ENCODE measurements at regions not wholly inside any gene's neighbourhood (a gene's known extent, or its start where the extent isn't known, plus 50 kb on each side); places are given as distances from the start of the nearest gene placed in this dataset.

DNA sequence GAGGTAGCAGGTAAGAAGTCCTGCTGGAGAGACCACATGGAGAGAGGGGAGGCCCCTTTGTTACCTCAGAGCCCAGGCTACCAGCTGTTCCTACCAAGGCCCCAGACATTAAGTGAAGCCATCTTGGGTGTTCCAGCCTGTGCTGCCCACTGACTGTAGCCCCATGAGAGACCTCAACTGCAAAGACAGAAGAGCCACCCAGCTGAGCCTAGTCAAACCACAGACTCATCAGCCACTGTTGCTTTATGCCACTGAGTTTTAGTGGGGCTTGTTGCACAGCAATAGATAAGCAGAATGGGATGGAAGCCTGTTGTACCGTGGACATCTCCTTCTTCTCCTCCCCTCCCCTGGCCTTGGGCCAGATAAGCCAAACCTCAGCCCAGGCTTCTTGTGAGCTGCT is 83.9 kb downstream of the ADRA2C start:
- intact Hi-C loops (cut with DNase I): no loop called here
- DNase-seq: no peak

DNA sequence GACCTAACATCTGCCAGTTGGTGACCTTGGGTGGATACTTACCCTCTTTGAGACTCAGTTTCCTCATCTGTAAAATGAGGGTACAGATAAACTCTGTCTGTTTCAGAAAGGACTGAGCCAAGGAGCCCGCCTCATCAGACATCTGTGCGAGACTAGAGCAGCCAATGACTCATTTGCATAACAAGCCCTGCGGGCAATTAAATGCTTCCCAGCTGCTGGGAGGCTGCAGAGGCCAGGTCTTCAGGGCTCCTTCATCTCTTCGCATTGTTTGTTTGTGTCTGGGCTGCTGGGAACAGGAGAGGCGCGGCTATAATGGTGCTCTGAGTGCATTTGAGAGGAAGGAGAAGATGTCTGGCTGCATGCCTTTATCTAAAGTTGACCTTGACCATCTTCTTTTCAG is 85.0 kb downstream of the ADRA2C start:
- DNase-seq: peak in 2 of 10 donors; percentile 2 to 12
- intact Hi-C loops (cut with DNase I): no loop called here

DNA sequence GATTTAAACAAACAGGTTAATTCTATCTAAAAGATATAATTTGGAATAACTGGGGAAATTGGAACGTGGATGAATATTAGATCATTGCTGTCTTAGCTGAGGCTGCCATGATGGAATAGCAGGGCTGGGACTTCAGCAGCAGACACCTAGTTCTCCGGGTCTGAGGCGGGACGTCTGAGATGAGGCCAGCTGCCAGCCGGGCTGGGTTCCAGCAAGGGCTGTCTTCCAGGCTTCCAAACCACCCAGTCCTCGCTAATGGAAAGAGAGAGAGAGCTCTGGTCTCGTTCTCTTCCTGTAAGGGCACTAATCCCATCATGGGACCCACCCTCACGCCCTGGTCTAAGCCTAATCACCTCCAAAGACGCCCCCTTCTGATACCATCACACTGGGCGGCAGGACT is 85.7 kb downstream of the ADRA2C start:
- peak in 2 of 10 donors; percentile 5 to 51 for DNase-seq
- intact Hi-C loops (cut with DNase I): no loop called here

DNA sequence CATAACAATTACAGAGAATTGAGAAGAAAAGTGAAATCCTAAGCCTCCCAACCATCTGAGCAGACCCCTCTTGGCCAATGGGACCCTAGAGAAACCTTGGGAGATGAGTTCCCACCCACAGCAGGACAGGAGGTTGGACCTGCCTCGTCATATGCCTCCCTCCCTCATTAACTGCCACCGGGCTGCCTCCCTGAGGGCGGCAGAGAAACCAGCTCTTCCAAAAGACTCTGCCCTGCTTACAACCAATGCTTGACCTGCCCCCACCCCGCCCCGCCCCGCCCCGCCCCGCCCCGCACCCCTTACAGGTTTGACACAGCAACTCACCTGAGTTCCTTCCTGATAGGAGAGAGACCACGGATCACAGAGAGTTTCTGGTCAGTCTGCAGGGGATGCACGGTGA is 86.1 kb downstream of the ADRA2C start:
- DNase-seq: peak in 1 of 10 donors; percentile 10
- intact Hi-C loops (cut with DNase I): no loop called here

DNA sequence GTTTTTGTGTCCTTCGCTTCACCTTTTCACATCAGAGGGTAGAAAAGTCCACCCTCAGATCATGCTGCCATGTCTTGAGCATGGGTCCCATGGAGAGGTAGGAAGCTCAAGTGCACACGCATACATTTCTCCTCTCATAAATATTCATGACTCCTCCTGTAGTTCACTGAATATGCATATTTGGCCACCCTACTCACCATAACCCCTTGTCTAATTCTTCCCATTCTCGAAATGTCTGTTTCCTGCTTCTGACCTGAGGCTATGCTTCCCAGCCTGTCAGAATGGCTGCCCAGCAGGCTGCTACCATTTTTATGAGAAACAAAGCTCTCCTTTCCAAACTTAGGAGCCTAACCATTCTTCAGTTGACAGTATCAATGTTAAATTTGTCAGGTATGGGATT is 86.5 kb downstream of the ADRA2C start:
- intact Hi-C loops (cut with DNase I): no loop called here
- no peak for DNase-seq

DNA sequence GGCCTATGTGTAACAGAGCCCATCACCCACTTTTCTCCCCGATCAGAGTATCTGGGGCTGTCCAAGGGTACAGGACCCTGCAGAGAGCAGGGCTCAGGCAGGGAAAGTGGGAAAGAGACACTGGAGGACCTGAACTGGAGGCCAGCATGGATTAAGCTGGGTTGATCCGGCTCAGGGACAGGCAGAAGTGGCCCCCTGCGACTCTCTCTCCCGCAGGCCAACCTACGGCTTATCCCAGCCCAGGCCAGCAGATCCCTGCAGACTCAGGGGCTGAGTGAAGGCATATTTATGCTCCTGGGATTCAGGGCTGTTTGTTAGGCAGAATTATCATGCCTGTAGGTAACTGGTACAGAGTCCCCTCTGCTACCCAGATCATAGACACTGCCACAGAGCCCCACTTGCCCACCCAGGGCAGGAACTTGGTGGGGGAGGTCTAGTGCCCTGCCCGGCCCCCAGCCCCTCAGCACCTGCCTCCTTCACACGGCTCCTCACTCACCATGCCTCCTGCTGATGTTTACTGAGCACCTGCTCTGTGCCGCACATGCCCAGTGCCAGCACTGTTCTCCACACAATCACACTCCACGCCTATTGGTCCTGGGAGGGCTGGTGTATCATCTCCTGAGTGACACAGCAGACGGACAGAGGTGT is 87.3 kb downstream of the ADRA2C start:
- intact Hi-C loops (cut with DNase I): no loop called here
- DNase-seq: peak in 3 of 10 donors; percentile 3 to 76 (median 12)

DNA sequence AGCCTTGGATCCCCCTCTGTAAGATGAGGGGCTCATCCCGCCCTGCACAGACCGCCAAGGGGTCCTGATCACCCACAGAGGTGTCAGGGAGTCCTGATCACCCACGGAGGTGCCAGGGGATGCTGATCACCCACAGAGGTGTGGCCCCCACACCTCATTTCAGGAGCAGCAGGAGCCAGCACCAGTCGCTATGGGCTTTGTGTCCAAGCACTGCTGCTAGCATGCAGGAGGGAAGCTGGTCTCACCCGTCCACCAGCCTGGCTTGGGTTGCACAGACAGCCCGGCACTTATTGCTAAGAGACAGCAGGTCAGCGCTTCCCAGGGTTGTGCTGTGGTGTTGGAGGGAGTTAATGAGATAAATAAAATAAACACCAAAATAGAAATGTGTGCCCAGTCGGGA is 88.5 kb downstream of the ADRA2C start:
- DNase-seq: peak in 2 of 10 donors; percentile 61 to 82
- intact Hi-C loops (cut with DNase I): no loop called here

DNA sequence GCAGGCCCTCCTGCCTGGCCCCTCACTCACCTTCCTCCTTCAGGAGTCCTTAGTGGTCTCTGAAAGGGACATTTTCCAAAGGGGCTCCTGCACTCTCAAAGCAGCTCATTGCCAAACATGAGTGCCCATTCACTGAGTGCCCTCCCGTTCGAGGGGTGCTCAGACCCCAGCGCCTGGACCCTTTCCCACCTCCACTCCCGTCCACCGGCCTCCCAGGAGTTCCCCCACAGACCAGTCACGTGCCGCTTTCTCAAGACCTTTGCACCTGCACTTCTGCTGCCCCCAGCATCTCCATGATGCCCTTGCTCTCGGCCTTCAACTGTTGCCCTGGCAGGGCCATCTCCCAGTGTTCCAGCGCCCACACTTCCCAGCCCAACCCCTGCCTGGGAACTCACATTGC is 89.5 kb downstream of the ADRA2C start:
- peak in 1 of 10 donors; percentile 74 for DNase-seq

DNA sequence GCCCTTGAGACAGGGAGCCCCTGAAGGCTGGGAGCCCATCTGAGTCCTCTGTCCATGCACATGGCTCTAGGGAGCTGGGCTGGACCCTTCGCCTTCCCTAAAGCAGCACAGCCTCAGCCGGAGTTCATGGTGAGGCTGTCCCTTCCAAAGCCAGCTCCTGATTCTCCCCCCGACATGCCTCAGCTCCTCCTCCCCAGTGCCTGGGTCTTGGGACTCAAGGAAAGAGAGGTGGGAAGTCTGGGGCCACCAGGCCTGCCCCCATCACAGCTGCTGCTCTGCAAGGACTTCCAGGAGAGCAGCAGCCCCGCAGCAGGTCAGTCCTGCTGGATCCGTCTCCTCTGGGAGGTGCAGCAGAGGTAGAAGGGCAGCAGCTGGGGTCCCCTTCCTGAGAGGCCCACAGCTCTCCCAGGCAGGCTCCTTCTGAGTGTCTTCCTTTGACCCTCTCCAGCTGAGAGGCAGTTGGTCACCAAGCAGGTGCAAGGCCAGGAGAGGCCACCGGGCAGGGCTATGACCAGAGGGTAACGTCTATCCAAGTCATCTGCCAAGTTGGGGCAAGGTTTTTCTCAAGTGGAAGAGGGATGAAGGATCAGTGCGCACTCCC is 90.5 kb downstream of the ADRA2C start:
- peak in 2 of 10 donors; percentile 1 to 49 for DNase-seq
- intact Hi-C loops (cut with DNase I): no loop called here

More for the DNA sequence above, 89.5 kb downstream of the ADRA2C start:
- intact Hi-C loops (cut with DNase I): no loop called here

DNA sequence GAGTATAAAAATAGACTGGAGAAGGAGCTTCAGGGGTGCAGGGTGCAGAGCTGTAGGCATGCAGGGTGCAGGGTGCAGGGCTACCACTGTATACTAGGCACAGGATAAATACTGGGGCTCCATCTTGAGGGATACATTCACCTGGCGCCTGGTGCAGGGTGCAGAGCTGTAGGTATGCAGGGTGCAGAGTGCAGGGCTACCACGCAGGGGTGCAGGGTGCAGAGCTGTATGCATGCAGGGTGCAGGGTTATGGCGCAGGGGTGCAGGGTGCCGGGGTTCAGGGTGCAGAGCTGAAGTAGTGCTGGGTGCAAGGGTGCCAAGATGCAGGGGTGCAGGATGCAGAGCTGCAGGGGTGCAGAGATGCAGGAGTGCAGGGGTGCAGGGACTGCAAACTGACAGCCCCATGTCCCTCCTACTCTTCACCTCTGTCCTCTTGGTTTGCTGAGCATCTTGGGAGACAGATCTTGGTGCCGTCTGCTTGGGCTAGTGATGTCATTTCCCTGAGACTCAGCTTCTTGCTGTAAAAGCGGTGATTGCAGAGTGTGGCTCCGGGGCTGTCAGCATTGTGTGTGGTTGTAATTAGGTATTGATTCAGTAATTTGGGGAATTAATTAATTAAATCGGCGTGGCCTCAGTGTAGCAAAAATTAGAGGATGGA is 91.2 kb downstream of the ADRA2C start:
- intact Hi-C loops (cut with DNase I): no loop called here
- peak in 4 of 10 donors; percentile 5 to 80 (median 47) for DNase-seq

DNA sequence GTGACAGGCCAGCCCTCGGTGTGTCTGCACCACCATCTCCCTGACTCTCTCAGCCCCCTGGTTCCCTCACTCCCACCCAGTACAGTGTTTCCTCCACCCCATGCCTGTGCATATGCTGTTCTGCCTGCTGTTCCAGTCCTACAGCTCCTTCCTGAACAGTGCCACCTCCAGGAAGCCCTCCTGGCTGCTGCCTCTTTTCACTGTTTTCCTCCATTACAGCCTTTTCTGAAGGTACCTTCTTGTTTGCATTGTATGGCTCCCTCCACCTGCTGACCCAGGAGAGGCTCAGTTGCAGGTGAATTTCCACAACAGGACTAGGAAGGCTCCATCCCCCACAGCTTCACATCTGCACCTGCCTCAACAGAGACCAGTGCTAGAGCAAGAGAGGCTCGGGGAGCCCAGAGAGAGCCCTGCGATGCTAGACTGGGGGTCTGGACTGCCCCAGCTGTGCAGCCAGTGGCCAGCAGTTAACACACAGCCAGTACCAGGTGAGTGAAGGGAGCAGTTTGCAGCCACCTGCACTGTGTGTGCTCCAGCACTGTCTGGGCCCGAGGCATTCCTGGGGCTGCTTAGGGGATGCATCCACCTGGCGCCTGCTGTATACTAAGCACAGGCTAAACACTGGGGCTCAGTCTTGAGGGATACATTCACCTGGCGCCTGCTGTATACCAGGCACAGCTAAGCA is 92.0 kb downstream of the ADRA2C start:
- peak in 1 of 10 donors; percentile 16 for DNase-seq
- intact Hi-C loops (cut with DNase I): no loop called here

DNA sequence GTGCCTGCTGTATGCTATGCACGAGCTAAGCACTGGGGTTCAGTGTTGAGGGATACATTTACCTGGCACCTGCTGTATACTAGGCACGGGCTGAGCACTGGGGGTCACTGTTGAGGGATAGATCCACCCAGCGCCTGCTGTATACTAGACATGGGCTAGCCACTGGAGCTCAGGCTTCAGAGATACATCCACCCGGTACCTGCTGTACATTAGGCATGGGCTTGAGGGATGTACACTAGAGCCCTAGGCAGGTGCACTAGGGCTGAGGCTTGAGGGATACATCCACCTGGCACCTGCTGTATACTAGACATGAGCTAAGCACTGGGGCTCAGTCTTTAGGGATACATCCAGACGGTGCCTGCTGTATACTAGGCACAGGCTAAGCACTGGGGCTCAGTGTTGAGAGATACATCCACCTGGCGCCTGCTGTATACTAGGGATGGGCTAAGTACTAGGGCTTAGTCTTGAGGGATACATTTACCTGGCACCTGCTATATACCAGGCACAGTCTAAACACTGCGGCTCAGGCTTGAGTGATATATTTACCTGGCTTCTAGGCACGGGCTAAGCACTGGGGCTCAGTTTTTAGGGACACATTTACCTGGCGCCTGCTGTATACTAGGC is 92.7 kb downstream of the ADRA2C start:
- peak in 1 of 10 donors; percentile 33 for DNase-seq
- intact Hi-C loops (cut with DNase I): no loop called here

DNA sequence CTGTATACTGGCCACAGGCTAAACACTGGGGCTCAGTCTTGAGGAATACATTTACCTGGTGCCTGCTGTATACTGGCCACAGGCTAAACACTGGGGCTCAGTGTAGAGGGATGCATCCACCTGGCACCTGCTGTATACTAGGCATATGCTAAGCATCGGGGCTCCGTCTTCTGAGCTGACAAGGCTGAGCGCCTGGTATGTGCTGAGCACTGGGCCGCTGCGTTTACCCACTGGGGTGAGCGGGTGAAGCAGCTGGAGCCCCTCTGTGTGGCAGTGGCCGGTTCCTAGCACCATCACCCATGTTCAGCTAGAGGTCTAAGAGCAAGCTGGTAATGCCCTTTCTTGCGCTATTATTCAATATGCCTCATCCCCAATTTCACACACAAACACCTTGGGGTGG is 93.4 kb downstream of the ADRA2C start:
- intact Hi-C loops (cut with DNase I): no loop called here
- peak in 2 of 10 donors; percentile 57 to 62 for DNase-seq

DNA sequence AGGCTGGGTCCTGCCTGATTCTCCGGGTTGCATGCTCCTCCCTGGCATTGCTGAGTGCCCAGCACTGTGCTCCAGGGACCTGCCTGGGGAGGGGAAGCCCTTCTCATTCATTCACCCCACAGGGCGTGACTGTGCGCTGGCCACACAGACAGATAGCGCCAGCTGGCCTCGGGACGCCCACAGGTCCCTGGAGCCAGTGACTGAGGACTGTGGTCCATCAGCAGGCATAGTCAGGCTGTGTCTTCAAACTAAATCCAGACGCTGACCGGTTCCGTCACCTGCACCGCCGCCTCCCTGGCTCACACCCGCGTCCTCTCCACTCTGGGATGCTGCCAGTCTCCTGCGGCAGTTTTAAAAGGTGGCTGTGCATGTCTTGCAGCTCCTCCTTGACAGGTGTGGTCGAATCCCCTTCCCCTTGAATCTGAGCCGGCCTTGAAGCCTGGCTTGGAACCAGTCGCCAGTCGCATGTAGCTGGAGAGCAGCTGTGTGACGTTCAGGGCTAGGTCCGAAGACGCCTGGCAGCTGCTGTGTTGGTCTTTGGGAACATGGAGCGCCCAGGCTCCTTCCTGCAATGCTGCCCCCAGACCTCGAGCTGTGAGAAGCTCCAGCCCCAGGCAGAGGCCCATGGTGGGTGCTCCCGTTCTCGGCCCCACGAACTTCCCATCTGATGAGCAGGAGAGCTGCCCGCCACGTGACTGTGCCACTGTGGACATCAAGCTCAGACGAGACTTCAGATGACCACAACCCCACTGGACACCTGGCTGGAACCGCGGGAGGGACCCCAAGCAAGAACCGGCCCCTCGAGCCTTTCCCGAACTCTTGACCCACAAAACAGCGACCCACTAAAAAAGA is 94.1 kb downstream of the ADRA2C start:
- DNase-seq: peak in 2 of 10 donors; percentile 73 to 79
- intact Hi-C loops (cut with DNase I): no loop called here

DNA sequence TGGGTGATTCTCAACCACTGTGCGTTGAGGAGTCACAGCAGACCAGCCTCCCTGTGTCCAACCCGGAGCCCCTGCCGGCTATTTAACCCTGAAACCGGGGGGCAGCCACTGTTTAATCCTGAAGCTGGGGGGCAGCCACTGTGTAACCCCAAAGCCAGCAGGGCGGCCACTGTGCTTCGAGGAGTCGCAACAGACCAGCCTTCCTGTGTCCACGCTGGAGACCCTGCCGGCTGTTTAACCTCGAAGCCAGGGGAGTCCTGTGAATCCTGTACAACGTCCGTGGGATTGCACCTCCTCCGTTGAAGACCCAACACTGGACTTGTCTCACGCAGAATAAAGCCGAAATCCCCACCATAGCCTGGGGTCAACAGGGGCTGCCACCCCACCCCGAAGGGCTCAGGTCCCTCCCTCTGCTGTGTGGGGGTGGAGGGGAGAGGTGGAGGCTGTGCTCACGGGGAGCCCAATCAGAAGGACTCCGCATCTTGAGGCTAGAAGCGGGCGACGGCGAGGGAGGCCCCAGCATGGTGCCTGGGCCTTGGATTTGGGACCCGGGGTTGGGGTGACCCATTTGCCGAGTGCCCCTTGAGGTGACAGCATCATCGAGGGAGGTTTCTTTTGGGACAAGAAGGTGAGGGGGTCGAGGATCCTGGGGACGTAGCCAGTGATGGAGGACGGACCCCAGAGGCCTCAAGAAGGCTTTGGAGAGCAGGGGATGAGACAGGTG is 94.9 kb downstream of the ADRA2C start:
- intact Hi-C loops (cut with DNase I): no loop called here
- peak in 2 of 10 donors; percentile 61 to 68 for DNase-seq

DNA sequence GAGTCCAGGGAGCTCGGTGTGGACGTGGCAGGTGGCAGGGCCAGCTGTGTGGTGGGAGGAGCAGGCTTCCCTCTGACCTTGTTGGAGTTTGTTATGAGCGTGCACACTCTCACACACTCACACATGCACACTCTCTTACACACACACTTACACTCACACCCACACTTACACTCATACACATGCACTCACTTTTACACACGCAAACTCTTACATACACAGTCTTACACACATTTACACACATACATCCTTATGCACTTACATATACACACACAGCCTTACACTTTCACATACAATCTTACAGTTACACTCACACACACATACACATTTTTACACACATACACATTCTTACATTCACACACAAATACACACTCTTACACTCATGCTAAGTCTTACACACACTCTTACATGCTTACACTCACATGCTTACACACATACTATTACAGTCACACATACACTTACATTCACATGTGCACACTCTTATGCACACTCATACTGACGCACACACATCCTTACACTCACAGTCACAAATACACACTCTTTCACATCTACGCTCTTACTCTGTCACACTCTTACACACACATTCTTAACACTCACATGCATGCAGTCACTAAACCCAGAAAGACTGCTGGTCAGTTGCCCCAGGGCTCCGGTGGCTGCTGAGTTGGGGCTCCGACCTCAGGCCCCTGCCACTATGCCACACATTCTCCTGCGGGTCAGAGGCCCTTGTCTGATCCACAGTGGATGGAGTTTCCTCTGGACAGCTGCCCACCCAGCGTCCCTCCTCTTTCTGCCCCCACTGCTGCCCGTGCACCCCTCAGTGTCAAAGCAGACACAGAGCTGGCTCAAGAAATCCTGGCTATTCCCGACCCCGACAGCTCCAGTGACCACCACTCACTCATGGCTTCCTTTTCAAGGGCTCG is 95.8 kb downstream of the ADRA2C start:
- intact Hi-C loops (cut with DNase I): no loop called here
- DNase-seq: peak in 2 of 10 donors; percentile 58 to 59

DNA sequence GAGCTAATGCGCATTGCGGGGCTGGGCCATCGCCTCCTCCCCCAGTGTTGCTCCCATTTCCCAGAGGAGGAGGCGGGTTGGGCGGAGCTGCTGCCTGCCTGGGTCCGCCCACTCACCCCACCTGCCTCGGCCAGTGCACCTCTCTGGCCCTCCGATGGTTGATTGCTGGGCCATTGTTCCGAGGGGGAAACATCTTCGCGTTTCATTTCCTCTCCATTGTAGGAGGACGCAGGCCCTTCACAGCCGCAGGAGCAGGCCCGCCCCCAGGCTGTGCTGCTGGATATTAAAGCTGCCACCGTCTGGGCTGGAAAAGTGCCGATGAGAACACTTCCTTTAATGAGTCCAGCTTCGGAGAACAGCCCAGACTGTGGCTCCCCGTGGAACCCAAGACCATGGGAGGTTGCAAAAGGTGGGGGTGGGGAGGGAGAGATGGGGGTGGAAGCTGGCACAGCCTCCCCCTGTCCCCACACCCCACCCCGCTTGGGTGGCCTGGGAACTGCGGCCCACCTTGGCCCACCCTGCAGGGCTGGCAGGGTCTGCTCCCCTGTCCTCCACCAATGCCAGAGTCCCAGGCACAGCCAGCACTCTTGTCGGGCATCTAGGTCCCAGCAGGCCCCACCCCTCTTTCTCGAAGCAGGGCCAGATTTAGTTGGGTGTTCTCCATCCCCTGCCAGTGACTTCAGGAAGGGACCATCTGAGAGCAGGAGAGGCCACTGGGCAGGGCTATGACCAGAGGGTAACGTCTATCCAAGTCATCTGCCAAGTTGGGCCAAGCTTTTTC is 96.6 kb downstream of the ADRA2C start:
- intact Hi-C loops (cut with DNase I): no loop called here
- peak in 2 of 10 donors; percentile 83 to 85 for DNase-seq
